ENCODE measurements at regions not wholly inside any gene's neighbourhood (a gene's known extent, or its start where the extent isn't known, plus 50 kb on each side); places are given as distances from the start of the nearest gene placed in this dataset.
"Not testable (repeated sequence)": the region's sequence is repeated elsewhere in the genome, so short reads cannot be mapped to it uniquely, and the experiment has no call there.

- intact Hi-C loops (cut with DNase I) = no loop called here
- no peak for DNase-seq
These were observed 543.3 kb upstream of the SPRY2 start for GRCh38 chr13:80884056-80884785.

- intact Hi-C loops (cut with DNase I) = no loop called here
- no peak for DNase-seq
These were observed 542.6 kb upstream of the SPRY2 start for GRCh38 chr13:80883545-80883944.

GRCh38 chr13:80881942-80882445 lies 541.1 kb upstream of the SPRY2 start:
- no peak for DNase-seq
- intact Hi-C loops (cut with DNase I) = no loop called here

- no peak for DNase-seq
- intact Hi-C loops (cut with DNase I) = no loop called here
These were observed 540.6 kb upstream of the SPRY2 start for GRCh38 chr13:80881495-80881894.

- no peak for DNase-seq
- intact Hi-C loops (cut with DNase I) = no loop called here
These were observed 540.1 kb upstream of the SPRY2 start for GRCh38 chr13:80881034-80881433.

GRCh38 chr13:80877944-80878241 lies 537.0 kb upstream of the SPRY2 start:
- intact Hi-C loops (cut with DNase I) = no loop called here
- DNase-seq = no peak

GRCh38 chr13:80877209-80877943 lies 536.5 kb upstream of the SPRY2 start:
- intact Hi-C loops (cut with DNase I) = no loop called here
- DNase-seq = no peak

- intact Hi-C loops (cut with DNase I) = no loop called here
- peak in 4 of 42 donors; percentile 3 to 39 (median 11) for DNase-seq
These were observed 532.7 kb upstream of the SPRY2 start for GRCh38 chr13:80873589-80873988.

GRCh38 chr13:80871971-80872370 lies 531.0 kb upstream of the SPRY2 start:
- intact Hi-C loops (cut with DNase I); DNase-seq: not testable (repeated sequence)

- DNase-seq = no peak
- intact Hi-C loops (cut with DNase I) = no loop called here
These were observed 530.6 kb upstream of the SPRY2 start for GRCh38 chr13:80871481-80871880.

GRCh38 chr13:80870186-80870585 lies 529.3 kb upstream of the SPRY2 start:
- no peak for DNase-seq
- intact Hi-C loops (cut with DNase I) = no loop called here

- intact Hi-C loops (cut with DNase I) = no loop called here
These were observed 526.0 kb upstream of the SPRY2 start for GRCh38 chr13:80866921-80867320.

GRCh38 chr13:80865329-80865728 lies 524.4 kb upstream of the SPRY2 start:
- intact Hi-C loops (cut with DNase I) = no loop called here
- DNase-seq = no peak

More at GRCh38 chr13:80866921-80867320, 526.0 kb upstream of the SPRY2 start:
- no peak for DNase-seq

- intact Hi-C loops (cut with DNase I) = no loop called here
- no peak for DNase-seq
These were observed 521.5 kb upstream of the SPRY2 start for GRCh38 chr13:80862456-80862855.

- no peak for DNase-seq
- intact Hi-C loops (cut with DNase I) = no loop called here
These were observed 519.9 kb upstream of the SPRY2 start for GRCh38 chr13:80860845-80861244.

GRCh38 chr13:80858131-80858530 lies 517.2 kb upstream of the SPRY2 start:
- intact Hi-C loops (cut with DNase I) = no loop called here
- no peak for DNase-seq

- intact Hi-C loops (cut with DNase I) = no loop called here
- DNase-seq = no peak
These were observed 516.4 kb upstream of the SPRY2 start for GRCh38 chr13:80857321-80857720.

- intact Hi-C loops (cut with DNase I) = no loop called here
- no peak for DNase-seq
These were observed 509.8 kb upstream of the SPRY2 start for GRCh38 chr13:80850771-80851170.

GRCh38 chr13:80844164-80844563 lies 503.2 kb upstream of the SPRY2 start:
- DNase-seq = no peak

GRCh38 chr13:80841414-80841813 lies 500.5 kb upstream of the SPRY2 start:
- no peak for DNase-seq

More at GRCh38 chr13:80844164-80844563, 503.2 kb upstream of the SPRY2 start:
- intact Hi-C loops (cut with DNase I) = no loop called here

More at GRCh38 chr13:80841414-80841813, 500.5 kb upstream of the SPRY2 start:
- intact Hi-C loops (cut with DNase I) = no loop called here
